ENCODE measurements at regions not wholly inside any gene's neighbourhood (a gene's known extent, or its start where the extent isn't known, plus 50 kb on each side); places are given as distances from the start of the nearest gene placed in this dataset.

DNA sequence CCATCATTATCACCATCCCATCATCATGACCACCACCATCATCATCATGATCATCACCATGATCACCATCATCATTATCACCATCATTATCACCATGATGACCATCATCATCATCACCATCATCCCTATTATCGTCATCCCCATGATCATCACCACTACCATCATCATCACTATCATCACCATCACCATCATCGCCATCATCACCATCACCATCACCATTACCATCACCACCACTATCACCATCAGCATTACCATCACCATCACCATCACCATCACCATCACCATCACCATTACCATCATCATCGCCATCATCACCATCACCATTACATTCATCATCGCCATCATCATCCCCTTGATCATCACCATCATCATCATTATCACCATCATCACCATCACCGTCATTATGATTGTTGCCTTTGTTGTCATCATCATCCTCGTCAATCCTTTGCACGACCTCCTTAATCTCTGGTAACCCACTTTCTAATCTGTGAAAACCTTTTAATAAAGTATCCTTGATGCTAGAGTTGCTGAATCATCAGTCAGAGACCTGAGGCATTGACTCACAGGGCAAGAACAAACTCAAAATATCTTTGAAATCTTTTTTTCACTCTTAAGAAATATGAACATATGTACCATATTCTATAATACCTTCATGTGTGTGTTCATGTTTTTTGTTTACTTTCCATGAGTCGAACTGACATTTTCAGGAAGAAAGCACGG lies 116.3 kb upstream of the FOXF1 start:
- Mint-ChIP-seq H3K4me1 (no peaks in the 10 kb centered on the region), H3K27me3 (peaks cover 2% of the 10 kb centered on the region), H3K36me3 (ENCODE audit: low read depth) (no peaks in the 10 kb centered on the region), H3K4me3 (no peak overlapping the region), H3K27ac (no peak overlapping the region), H3K9me3 (ENCODE audit: low read depth) (no peaks in the 10 kb centered on the region)
- no peak for ATAC-seq
- ChIA-PET POLR2A (no interaction called here), CTCF (no interaction called here)
- intact Hi-C loops (cut with DNase I, micrococcal nuclease): no loop called here
- DNase-seq: no peak

DNA sequence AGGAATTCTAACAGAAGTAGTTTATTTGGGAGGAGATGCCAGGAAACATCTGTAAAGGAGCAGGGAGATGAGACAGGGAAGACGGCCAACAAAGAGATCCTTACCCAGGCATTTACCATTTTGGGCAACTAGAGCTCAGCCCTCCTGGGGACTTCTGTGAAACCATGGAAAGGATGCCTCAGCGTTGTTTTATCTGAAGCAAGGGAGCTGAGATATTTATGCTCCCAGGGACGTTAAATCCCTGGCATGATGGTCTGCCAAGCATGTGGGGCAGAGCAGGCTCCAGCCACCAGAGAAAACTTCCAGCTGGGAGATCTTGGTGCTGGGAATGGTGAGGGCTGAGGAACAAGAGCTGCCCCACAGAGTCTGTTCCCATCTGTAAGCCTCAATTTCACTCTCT lies 114.8 kb upstream of the FOXF1 start:
- Mint-ChIP-seq H3K27ac (no peak overlapping the region), H3K9me3 (ENCODE audit: low read depth) (no peaks in the 10 kb centered on the region), H3K27me3 (peaks cover 2% of the 10 kb centered on the region), H3K36me3 (ENCODE audit: low read depth) (no peaks in the 10 kb centered on the region), H3K4me3 (no peak overlapping the region), H3K4me1 (no peaks in the 10 kb centered on the region)
- ChIA-PET POLR2A (no interaction called here), CTCF (interaction anchor here (1.1 kb wide), 1 partner anchor 403 kb away, joined by 4 read pairs; no protein-coding TSS in a partner anchor)
- no peak for ATAC-seq
- no peak for DNase-seq
- intact Hi-C loops (cut with DNase I, micrococcal nuclease): no loop called here

DNA sequence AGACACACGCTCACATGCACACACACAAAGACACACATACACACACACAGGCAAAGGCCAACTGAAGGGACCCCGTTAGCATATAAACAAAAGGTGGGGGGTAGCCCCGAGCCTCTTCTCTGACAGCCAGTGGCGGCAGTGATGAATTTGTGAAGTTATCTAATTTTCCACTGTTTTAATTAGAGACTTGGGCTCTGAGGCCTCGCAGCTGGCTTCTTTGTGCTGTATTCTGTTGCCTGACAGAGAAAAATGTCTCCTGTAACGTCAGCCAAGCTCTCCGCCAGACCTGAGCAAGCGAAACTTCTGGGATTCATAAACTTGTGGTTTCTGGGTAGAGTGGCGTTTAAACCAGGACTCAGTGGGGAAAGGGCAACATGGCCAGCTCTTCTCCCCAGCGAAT lies 113.9 kb upstream of the FOXF1 start:
- H3K4me1 Mint-ChIP-seq: no peaks in the 10 kb centered on the region
- H3K4me3 Mint-ChIP-seq: no peak overlapping the region
- CTCF ChIA-PET: interaction anchor here (0.6 to 1.1 kb wide), 2 partner anchors 134 to 402 kb away, joined by 3 to 4 read pairs; no protein-coding TSS in a partner anchor
- POLR2A ChIA-PET: no interaction called here
- H3K27ac Mint-ChIP-seq: no peak overlapping the region
- no peaks in the 10 kb centered on the region for H3K36me3 Mint-ChIP-seq (ENCODE audit: low read depth)
- no peaks in the 10 kb centered on the region for H3K9me3 Mint-ChIP-seq (ENCODE audit: low read depth)
- intact Hi-C loops (cut with DNase I, micrococcal nuclease): no loop called here
- DNase-seq (no peak), ATAC-seq (no peak)
- peaks cover 2% of the 10 kb centered on the region for H3K27me3 Mint-ChIP-seq

DNA sequence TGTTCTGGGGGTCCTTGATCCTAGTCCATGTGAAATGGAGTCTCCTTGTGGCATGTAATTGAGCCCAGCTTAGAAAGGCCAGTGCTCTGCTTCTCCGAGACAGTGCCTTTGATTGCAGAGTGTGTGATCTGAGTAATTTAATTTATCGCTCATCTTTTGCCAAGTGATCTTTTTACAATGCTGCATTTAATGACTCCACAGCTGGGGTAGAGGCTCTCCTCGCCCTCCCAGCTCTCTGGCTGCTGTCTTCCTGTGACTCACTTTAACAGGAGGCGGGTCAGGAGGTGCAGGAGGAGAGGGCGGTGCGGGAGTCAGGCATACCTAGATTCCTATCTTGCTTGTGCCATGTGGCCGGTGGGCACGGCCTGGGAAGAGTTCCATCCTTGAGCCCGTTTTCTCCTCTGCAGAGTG lies 113.4 kb upstream of the FOXF1 start:
- Mint-ChIP-seq H3K9me3 (ENCODE audit: low read depth) (no peaks in the 10 kb centered on the region), H3K27me3 (peaks cover 2% of the 10 kb centered on the region), H3K36me3 (ENCODE audit: low read depth) (no peaks in the 10 kb centered on the region), H3K4me1 (no peaks in the 10 kb centered on the region), H3K4me3 (no peak overlapping the region), H3K27ac (no peak overlapping the region)
- DNase-seq (no peak), ATAC-seq (no peak)
- POLR2A ChIA-PET: no interaction called here
- CTCF ChIA-PET: no interaction called here
- intact Hi-C loops (cut with DNase I, micrococcal nuclease): no loop called here

DNA sequence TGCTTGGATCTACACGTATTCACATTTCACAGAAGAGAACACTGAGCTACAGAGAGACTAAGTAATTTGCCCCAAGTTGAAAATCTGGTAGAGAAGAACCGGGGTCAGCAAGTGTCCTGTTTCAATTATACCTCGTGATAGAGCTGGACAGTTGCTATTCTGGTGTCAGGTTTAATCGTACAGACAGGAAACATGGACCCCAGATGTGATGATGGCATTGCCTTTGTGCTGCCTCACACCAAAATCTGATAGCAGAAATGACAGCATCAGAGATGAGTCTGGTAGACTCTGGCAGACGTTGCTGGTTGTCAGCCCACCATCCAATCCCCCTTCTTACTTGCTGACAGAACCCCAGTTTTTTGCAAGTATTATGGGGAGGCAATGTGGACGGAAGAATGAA lies 112.1 kb upstream of the FOXF1 start:
- ChIA-PET POLR2A (interaction anchor here (0.6 kb wide), 1 partner anchor 33 kb away, joined by 3 read pairs; no protein-coding TSS in a partner anchor), CTCF (interaction anchor here (0.7 kb wide), 1 partner anchor 1665 kb away, joined by 4 read pairs; no protein-coding TSS in a partner anchor)
- Mint-ChIP-seq H3K4me1 (no peaks in the 10 kb centered on the region), H3K36me3 (ENCODE audit: low read depth) (no peaks in the 10 kb centered on the region), H3K27me3 (peaks cover 2% of the 10 kb centered on the region), H3K4me3 (no peak overlapping the region), H3K27ac (no peak overlapping the region), H3K9me3 (ENCODE audit: low read depth) (no peaks in the 10 kb centered on the region)
- intact Hi-C loops (cut with DNase I, micrococcal nuclease): no loop called here
- ATAC-seq: no peak
- no peak for DNase-seq

GRCh38 chr16:86398622-86399021 lies 111.7 kb upstream of the FOXF1 start:
- Mint-ChIP-seq H3K27ac (no peak overlapping the region), H3K27me3 (peaks cover 2% of the 10 kb centered on the region), H3K4me3 (no peak overlapping the region), H3K36me3 (ENCODE audit: low read depth) (no peaks in the 10 kb centered on the region), H3K4me1 (no peaks in the 10 kb centered on the region), H3K9me3 (ENCODE audit: low read depth) (no peaks in the 10 kb centered on the region)
- intact Hi-C loops (cut with DNase I, micrococcal nuclease): no loop called here
- POLR2A ChIA-PET: interaction anchor here (0.6 kb wide), 1 partner anchor 33 kb away, joined by 3 read pairs; no protein-coding TSS in a partner anchor
- ATAC-seq (no peak), DNase-seq (no peak)
- CTCF ChIA-PET: no interaction called here

DNA sequence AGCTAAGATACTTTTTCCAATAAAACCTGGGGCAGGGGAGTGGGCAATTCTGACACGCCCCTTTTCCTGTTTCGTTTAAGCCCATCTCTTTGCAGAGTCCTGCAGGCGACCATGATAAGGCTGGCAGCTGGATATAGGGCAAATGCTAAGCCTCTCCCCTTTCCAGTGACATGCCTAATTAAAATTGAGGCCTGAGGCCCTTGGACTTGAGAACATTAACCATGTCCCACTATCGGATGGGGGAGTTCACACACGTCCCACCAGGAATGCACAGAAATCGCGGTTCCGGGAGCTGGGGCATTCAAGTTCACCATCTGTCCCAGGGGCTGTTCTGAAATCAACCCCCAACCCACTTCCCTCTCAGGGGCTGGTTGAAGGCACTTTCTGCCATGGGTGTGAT lies 109.2 kb upstream of the FOXF1 start:
- Mint-ChIP-seq H3K36me3 (ENCODE audit: low read depth) (no peaks in the 10 kb centered on the region), H3K9me3 (ENCODE audit: low read depth) (no peaks in the 10 kb centered on the region), H3K27me3 (peaks cover 2% of the 10 kb centered on the region), H3K4me3 (no peak overlapping the region), H3K4me1 (no peaks in the 10 kb centered on the region), H3K27ac (no peak overlapping the region)
- ATAC-seq (no peak), DNase-seq (no peak)
- ChIA-PET POLR2A (no interaction called here), CTCF (interaction anchor here (1.2 kb wide), 1 partner anchor 11 kb away, joined by 3 read pairs; no protein-coding TSS in a partner anchor)
- intact Hi-C loops (cut with DNase I, micrococcal nuclease): no loop called here

DNA sequence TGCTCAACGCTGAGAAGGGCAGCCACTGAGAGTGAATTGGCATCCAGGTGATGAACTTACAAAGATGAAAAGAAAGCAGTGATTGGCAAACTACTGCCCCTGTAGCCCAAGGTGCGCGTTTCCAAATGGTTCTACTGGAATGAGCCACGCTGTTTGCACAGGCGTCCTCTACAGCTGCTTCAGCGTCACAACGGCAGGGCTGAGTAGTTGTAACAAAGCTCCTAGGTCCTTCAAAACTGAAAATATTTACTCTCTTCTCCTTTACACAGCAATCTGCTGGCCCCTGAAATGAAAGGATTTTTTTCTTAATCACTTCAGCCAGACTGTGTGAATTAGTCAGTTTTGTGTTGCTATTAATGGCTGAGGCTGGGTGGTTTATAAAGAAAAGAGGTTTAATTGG lies 107.2 kb upstream of the FOXF1 start:
- POLR2A ChIA-PET: no interaction called here
- DNase-seq: no peak
- intact Hi-C loops (cut with DNase I, micrococcal nuclease): no loop called here
- Mint-ChIP-seq H3K4me1 (no peaks in the 10 kb centered on the region), H3K27me3 (peaks cover 2% of the 10 kb centered on the region), H3K27ac (no peak overlapping the region), H3K9me3 (ENCODE audit: low read depth) (no peaks in the 10 kb centered on the region), H3K36me3 (ENCODE audit: low read depth) (no peaks in the 10 kb centered on the region), H3K4me3 (no peak overlapping the region)
- no peak for ATAC-seq
- CTCF ChIA-PET: no interaction called here

DNA sequence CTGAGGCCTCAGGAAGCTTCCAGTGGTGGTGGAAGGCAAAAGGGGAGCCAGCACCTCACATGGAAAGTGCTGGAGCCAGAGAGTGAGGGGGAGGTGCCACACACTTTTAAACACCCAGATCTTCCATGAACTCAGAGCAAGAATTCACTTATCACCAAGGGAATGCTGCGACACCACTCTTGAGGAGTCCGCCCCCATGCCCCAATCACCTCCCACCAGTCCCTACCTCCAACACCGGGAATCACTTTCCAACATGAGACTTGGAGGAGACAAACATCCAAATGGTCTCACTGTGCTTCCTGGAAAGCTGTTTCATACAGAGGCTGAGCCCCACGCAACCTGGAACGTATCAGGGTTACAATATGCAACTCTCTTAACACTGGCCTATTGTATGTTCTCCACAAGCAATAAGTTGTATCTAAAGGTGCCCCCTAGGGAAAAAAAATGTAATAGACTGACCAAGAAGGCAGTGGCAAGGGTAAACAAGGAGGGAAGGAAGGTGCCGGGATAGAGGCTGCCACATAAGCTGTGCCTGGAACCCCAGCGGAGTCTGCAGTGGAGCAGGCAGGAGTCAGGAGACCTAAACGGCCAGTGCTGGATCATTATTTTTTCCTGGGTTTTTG lies 106.7 kb upstream of the FOXF1 start:
- no peak overlapping the region for H3K4me3 Mint-ChIP-seq
- H3K27ac Mint-ChIP-seq: no peak overlapping the region
- intact Hi-C loops (cut with DNase I, micrococcal nuclease): no loop called here
- CTCF ChIA-PET: no interaction called here
- H3K4me1 Mint-ChIP-seq: no peaks in the 10 kb centered on the region
- no peaks in the 10 kb centered on the region for H3K36me3 Mint-ChIP-seq (ENCODE audit: low read depth)
- no peak for ATAC-seq
- DNase-seq: no peak
- no peaks in the 10 kb centered on the region for H3K9me3 Mint-ChIP-seq (ENCODE audit: low read depth)
- H3K27me3 Mint-ChIP-seq: peaks cover 2% of the 10 kb centered on the region
- POLR2A ChIA-PET: no interaction called here

DNA sequence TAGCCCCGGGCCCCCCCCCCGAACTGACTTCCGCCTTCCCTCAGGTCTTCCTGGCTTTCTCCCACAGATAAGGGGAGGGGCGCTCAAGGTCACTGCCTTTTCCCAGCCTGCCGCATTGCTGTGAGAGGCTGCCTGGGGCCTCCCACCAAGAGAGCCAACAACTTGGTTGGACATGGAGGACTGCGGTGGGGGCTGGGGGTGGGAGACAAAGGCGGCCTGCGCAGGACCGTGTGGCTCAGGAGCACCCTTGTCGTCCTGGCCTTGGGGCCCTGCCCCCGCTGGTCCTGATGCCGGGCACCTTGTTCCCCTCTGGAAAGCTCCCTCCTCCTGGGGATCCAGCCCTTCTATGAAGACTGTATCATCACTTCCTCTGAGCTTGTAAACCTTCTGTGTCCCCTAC lies 105.6 kb upstream of the FOXF1 start:
- Mint-ChIP-seq H3K27me3 (peaks cover 2% of the 10 kb centered on the region), H3K9me3 (ENCODE audit: low read depth) (no peaks in the 10 kb centered on the region), H3K4me3 (no peak overlapping the region), H3K36me3 (ENCODE audit: low read depth) (no peaks in the 10 kb centered on the region), H3K4me1 (no peaks in the 10 kb centered on the region), H3K27ac (no peak overlapping the region)
- no peak for DNase-seq
- CTCF ChIA-PET: no interaction called here
- intact Hi-C loops (cut with DNase I, micrococcal nuclease): no loop called here
- POLR2A ChIA-PET: no interaction called here
- ATAC-seq: no peak

DNA sequence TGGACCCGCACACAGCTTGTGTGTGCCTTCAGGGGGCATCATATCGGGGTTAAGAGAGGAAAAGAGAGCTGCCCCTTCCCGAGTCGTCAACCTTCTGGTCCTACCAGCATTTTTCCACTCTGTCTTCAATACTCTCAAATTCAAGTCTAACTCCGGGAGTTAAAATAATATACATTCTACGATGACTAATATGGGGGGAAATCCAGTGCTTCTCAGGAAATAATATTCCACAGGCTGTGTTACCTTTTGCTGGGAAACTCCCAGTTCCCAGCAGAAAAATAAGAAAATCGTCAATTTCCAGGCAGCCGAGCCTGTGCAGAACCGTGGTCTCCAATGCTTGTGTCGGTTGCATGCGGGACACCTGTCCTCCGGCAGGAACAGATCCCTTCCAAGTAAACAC lies 105.0 kb upstream of the FOXF1 start:
- no peak overlapping the region for H3K27ac Mint-ChIP-seq
- CTCF ChIA-PET: interaction anchor here (0.8 kb wide), 1 partner anchor 103 kb away, joined by 3 read pairs; no protein-coding TSS in a partner anchor

DNA sequence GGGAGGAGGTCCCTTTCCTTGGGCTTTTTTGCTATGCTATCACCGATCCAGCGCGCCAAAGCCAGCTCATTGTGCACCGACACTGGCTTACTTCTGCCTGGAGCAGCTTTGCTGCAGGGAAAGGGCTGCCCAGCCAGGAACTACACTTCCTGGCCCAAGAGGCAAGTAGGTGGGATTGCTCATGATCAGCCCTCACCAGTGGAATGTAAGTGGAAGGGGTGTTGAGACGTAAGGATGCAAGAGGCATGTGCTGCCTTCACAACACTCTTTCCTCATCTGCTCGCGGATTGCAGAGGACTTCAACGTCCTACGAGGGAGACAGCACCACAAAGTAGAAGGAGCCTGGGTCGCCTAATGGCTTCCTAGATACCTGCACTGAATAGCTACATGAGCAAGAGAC lies 104.3 kb upstream of the FOXF1 start:
- H3K9me3 Mint-ChIP-seq (ENCODE audit: low read depth): peaks cover 2% of the 10 kb centered on the region
- H3K36me3 Mint-ChIP-seq (ENCODE audit: low read depth): no peaks in the 10 kb centered on the region
- intact Hi-C loops (cut with DNase I, micrococcal nuclease): no loop called here
- ChIA-PET CTCF (interaction anchor here (0.8 kb wide), 1 partner anchor 104 kb away, joined by 3 read pairs; no protein-coding TSS in a partner anchor), POLR2A (no interaction called here)
- H3K27ac Mint-ChIP-seq: no peak overlapping the region
- H3K4me3 Mint-ChIP-seq: no peak overlapping the region
- no peak for DNase-seq
- peaks cover 2% of the 10 kb centered on the region for H3K27me3 Mint-ChIP-seq
- no peak for ATAC-seq
- no peaks in the 10 kb centered on the region for H3K4me1 Mint-ChIP-seq

More for the DNA sequence above, 105.0 kb upstream of the FOXF1 start:
- DNase-seq (no peak), ATAC-seq (no peak)
- POLR2A ChIA-PET: no interaction called here
- H3K4me3 Mint-ChIP-seq: no peak overlapping the region
- no peaks in the 10 kb centered on the region for H3K36me3 Mint-ChIP-seq (ENCODE audit: low read depth)
- peaks cover 2% of the 10 kb centered on the region for H3K27me3 Mint-ChIP-seq
- intact Hi-C loops (cut with DNase I, micrococcal nuclease): no loop called here
- no peaks in the 10 kb centered on the region for H3K4me1 Mint-ChIP-seq
- H3K9me3 Mint-ChIP-seq (ENCODE audit: low read depth): peaks cover 1% of the 10 kb centered on the region

Measured in activated CD4-positive, alpha-beta T cell treated with anti-CD3 and anti-CD28 coated beads for 36 hours (primary cell).